T-cell (primary cell): ENCODE measurements at regions not wholly inside any gene's neighbourhood (a gene's known extent, or its start where the extent isn't known, plus 50 kb on each side); places are given as distances from the start of the nearest gene placed in this dataset.

ENCODE experiments used
- ATAC-seq, 4 experiments: fragments of 200-7000 bp in 3 of 4; fragments of 150-1000 bp in 1 of 4; cut with Tn5 transposase; replicated peaks in 1 of 4; 1 replicate in 3 of 4; 2 replicates in 1 of 4; pipeline ENCODE4 v1.10.0; 2021; ENCODE audit warnings: moderate library complexity in 3 of 4, mild to moderate bottlenecking in 2 of 4, moderate number of reproducible peaks in 1 of 4
- CTCF ChIA-PET, 2 donors: fragments of 300-600 bp; sonication (Branson Sonifier 250); formaldehyde crosslinking; loops; one replicate each; lab custom pipeline; 2022; ENCODE audit warnings: antibody characterized with exemption in 2 of 2; lab: Charles Lee
- POLR2A ChIA-PET, 2 donors: fragments of 300-600 bp; sonication (Branson Sonifier 250); formaldehyde crosslinking; loops; one replicate each; lab custom pipeline; 2022; ENCODE audit warnings: antibody characterized with exemption in 2 of 2; lab: Charles Lee
- DNase-seq, 35 experiments: peaks; one replicate each; pipeline versions ENCODE4 v3.0.0 to v3.0.0-alpha.2; 2013 to 2023
- H3K27ac ChIP-seq: one replicate; pipeline ENCODE4 v1.5.1; 2013; ENCODE audit warnings: low read length
- H3K27me3 ChIP-seq, 2 experiments: replicated peaks in 1 of 2; 1 replicate in 1 of 2; 2 replicates in 1 of 2; pipeline versions ENCODE4 v1.6.1 to v1.7.0; 2013; ENCODE audit warnings: low read length in 1 of 2, mixed read lengths in 1 of 2; ENCODE audit not compliant: control insufficient read depth in 2 of 2, insufficient read depth in 2 of 2; ENCODE audit errors: extremely low read depth in 1 of 2
- H3K36me3 ChIP-seq, 2 donors: 1 replicate in 1 of 2; 2 replicates in 1 of 2; pipeline versions ENCODE4 v1.6.1 to v1.7.0; 2013; ENCODE audit warnings: low read length in 1 of 2; ENCODE audit not compliant: control insufficient read depth in 2 of 2, insufficient read depth in 1 of 2; ENCODE audit errors: extremely low read depth in 1 of 2
- H3K4me1 ChIP-seq, 2 experiments: 1 replicate in 1 of 2; 2 replicates in 1 of 2; pipeline versions ENCODE4 v1.6.1 to v1.7.0; 2013; ENCODE audit warnings: low read length in 2 of 2, mixed read lengths in 1 of 2; ENCODE audit not compliant: insufficient read depth in 2 of 2, control insufficient read depth in 1 of 2; ENCODE audit errors: extremely low read depth in 1 of 2
- H3K4me3 ChIP-seq, 2 donors: 1 replicate in 1 of 2; 2 replicates in 1 of 2; pipeline versions ENCODE4 v1.5.1 to v1.7.0; 2013; ENCODE audit warnings: mild to moderate bottlenecking in 2 of 2, low read length in 1 of 2, moderate library complexity in 1 of 2; ENCODE audit not compliant: control insufficient read depth in 1 of 2; ENCODE audit errors: extremely low read depth in 1 of 2
- H3K9me3 ChIP-seq: 2 replicates; pipeline ENCODE4 v1.7.0; 2013
- H3K27ac Mint-ChIP-seq, 2 donors: one replicate each; pipeline ENCODE4 v1.8.0; 2020 to 2021; ENCODE audit warnings: mild to moderate bottlenecking in 2 of 2, mixed read lengths in 2 of 2
- H3K27me3 Mint-ChIP-seq, 2 donors: one replicate each; pipeline ENCODE4 v1.8.0; 2021 to 2022; ENCODE audit warnings: mixed read lengths in 2 of 2
- H3K36me3 Mint-ChIP-seq: one replicate; pipeline ENCODE4 v1.8.0; 2021; ENCODE audit warnings: mixed read lengths
- H3K4me1 Mint-ChIP-seq, 3 donors: one replicate each; pipeline ENCODE4 v1.8.0; 2020 to 2022; ENCODE audit warnings: mixed read lengths in 3 of 3, mild to moderate bottlenecking in 1 of 3
- H3K4me3 Mint-ChIP-seq, 3 donors: one replicate each; pipeline ENCODE4 v1.8.0; 2020 to 2022; ENCODE audit warnings: mild to moderate bottlenecking in 3 of 3, mixed read lengths in 3 of 3, moderate library complexity in 3 of 3
- H3K9me3 Mint-ChIP-seq, 3 donors: one replicate each; pipeline ENCODE4 v1.8.0; 2020 to 2022; ENCODE audit warnings: mixed read lengths in 3 of 3
- WGBS: methylation state at CpG from one replicate; pipeline ENCODE4 v1.1.5; 2013; ENCODE audit warnings: missing lambda C conversion rate; ENCODE audit not compliant: insufficient coverage; 5-methylcytosine and 5-hydroxymethylcytosine counted together

DNA sequence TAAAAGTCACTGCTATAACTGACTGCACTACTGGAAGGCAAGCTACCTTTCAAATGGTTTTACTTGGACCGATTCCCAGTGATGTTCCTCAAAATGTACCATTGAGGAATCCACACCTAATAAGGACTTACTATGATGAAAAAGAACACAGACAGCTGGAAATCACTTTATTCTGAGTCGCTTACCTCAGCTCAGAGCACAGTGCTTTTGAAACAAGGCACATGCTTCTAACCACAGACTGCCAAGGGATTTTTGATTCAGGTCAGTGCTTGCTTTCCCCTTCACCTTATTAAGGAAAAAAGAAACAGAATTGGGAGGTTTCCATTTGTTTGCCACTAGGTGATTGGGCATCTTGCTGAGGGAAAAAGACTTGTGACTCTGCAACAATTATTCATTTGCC is 707.5 kb upstream of the FSHR start:
- no peak overlapping the region for H3K27ac Mint-ChIP-seq
- no peaks in the 10 kb centered on the region for H3K9me3 ChIP-seq
- ATAC-seq (no peak), DNase-seq (no peak)
- peaks cover 0 to 8% (median 0%) of the 10 kb centered on the region in 3 donors for H3K9me3 Mint-ChIP-seq
- H3K4me1 Mint-ChIP-seq, result no peaks in the 10 kb centered on the region
- no peak overlapping the region for H3K4me3 Mint-ChIP-seq
- H3K27me3 ChIP-seq, result no peaks in the 10 kb centered on the region
- H3K36me3 Mint-ChIP-seq, result no peaks in the 10 kb centered on the region
- ChIA-PET CTCF (no interaction called here), POLR2A (interaction anchor here in 1 of 2 donors (0.6 kb wide), 1 partner anchor 658 kb away, joined by 3 read pairs; no protein-coding TSS in a partner anchor)
- no peak overlapping the region for H3K27ac ChIP-seq
- H3K4me1 ChIP-seq, result no peaks in the 10 kb centered on the region
- no peaks in the 10 kb centered on the region for H3K27me3 Mint-ChIP-seq
- 17% methylated on average over 1 of the region's 2 CpGs for WGBS
- no peaks in the 10 kb centered on the region for H3K36me3 ChIP-seq
- no peak overlapping the region for H3K4me3 ChIP-seq

DNA sequence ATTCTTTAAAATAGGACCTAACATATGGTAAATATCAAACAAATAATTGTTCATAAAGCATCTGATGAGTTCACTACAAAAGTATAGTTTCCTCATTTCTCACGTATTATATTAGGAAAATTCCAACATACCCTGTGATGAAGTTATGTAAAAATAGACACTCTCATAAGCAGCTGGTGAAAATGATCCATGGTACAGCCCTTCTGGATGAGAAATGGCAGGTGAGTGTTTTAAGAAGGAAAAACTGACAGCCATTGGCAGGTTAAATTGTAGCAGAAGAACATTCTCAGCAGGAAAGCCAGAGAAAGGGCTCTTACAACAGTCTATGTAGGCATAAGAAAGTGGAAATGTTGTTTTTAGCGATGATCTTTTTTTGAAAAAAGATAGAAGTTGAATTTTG is 706.5 kb upstream of the FSHR start:
- H3K9me3 Mint-ChIP-seq, result peaks cover 0 to 7% (median 3%) of the 10 kb centered on the region in 3 donors
- no peaks in the 10 kb centered on the region for H3K4me1 ChIP-seq
- POLR2A ChIA-PET, result no interaction called here

DNA sequence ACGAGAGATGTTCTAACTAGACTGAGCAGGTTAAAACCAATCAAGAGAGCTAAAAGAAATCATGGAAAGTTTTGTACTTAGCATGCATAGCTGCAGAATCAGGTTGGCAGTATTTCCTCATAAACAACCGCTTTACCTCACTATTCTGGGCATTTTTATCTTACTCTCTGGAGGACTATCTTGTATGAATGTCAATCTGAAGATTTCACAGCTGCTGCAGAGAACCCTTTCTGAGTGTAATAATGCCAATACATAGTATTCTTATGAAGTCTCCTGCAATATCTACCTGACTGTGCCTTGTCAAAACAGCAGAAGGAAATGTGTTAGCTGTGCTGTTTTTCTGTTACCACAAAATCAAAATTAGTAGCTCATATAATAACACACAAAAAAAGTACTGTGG is 705.9 kb upstream of the FSHR start:
- H3K36me3 ChIP-seq, result no peaks in the 10 kb centered on the region
- H3K27ac ChIP-seq, result no peak overlapping the region
- ChIA-PET POLR2A (no interaction called here), CTCF (no interaction called here)
- H3K4me1 Mint-ChIP-seq, result no peaks in the 10 kb centered on the region
- H3K4me3 ChIP-seq, result no peak overlapping the region
- no peak overlapping the region for H3K27ac Mint-ChIP-seq
- no peak for DNase-seq
- H3K4me3 Mint-ChIP-seq, result no peak overlapping the region
- no CpG with 5 or more reads among the region's 2 CpGs for WGBS
- no peaks in the 10 kb centered on the region for H3K4me1 ChIP-seq
- no peaks in the 10 kb centered on the region for H3K27me3 ChIP-seq
- no peaks in the 10 kb centered on the region for H3K9me3 ChIP-seq
- no peaks in the 10 kb centered on the region for H3K27me3 Mint-ChIP-seq
- no peaks in the 10 kb centered on the region for H3K36me3 Mint-ChIP-seq
- no peak for ATAC-seq
- peaks cover 0 to 7% (median 3%) of the 10 kb centered on the region in 3 donors for H3K9me3 Mint-ChIP-seq

More for the DNA sequence above, 706.5 kb upstream of the FSHR start:
- H3K4me3 ChIP-seq, result no peak overlapping the region
- H3K4me3 Mint-ChIP-seq, result no peak overlapping the region
- no peaks in the 10 kb centered on the region for H3K9me3 ChIP-seq
- ATAC-seq, result no peak
- no peaks in the 10 kb centered on the region for H3K4me1 Mint-ChIP-seq
- no peaks in the 10 kb centered on the region for H3K36me3 Mint-ChIP-seq
- no peaks in the 10 kb centered on the region for H3K27me3 Mint-ChIP-seq
- no peaks in the 10 kb centered on the region for H3K27me3 ChIP-seq
- no peak overlapping the region for H3K27ac Mint-ChIP-seq
- H3K36me3 ChIP-seq, result no peaks in the 10 kb centered on the region
- no peak overlapping the region for H3K27ac ChIP-seq
- WGBS, result 75% methylated on average over 1 of the region's 2 CpGs
- no peak for DNase-seq
- CTCF ChIA-PET, result no interaction called here

DNA sequence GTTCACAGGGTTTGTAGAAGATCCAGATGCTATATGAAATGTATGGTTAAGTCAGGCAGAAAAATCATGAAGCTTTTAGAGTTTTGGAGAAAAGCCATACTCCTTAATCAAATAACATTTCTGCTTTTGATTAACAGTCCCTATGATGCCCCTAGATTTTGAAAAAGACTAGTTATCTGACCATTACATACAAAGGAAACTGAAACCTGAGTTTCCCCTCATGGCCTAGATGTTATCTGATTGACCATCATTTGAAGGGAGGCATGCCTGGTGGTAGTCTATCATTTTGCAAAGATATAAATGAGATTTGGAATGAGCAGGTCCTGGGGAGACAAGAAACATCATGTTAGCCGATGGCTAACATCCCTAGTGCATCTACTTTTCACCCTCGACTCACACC is 704.3 kb upstream of the FSHR start:
- CTCF ChIA-PET, result no interaction called here
- H3K36me3 ChIP-seq, result no peaks in the 10 kb centered on the region
- Mint-ChIP-seq H3K27ac (no peak overlapping the region), H3K36me3 (no peaks in the 10 kb centered on the region), H3K27me3 (no peaks in the 10 kb centered on the region), H3K9me3 (peaks cover 0 to 7% (median 5%) of the 10 kb centered on the region in 3 donors), H3K4me3 (no peak overlapping the region), H3K4me1 (no peaks in the 10 kb centered on the region)
- H3K9me3 ChIP-seq, result no peaks in the 10 kb centered on the region
- no peaks in the 10 kb centered on the region for H3K27me3 ChIP-seq
- no peak overlapping the region for H3K4me3 ChIP-seq
- POLR2A ChIA-PET, result no interaction called here
- WGBS, result no CpG with 5 or more reads among the region's 2 CpGs
- ATAC-seq (no peak), DNase-seq (no peak)
- no peak overlapping the region for H3K27ac ChIP-seq
- no peaks in the 10 kb centered on the region for H3K4me1 ChIP-seq

DNA sequence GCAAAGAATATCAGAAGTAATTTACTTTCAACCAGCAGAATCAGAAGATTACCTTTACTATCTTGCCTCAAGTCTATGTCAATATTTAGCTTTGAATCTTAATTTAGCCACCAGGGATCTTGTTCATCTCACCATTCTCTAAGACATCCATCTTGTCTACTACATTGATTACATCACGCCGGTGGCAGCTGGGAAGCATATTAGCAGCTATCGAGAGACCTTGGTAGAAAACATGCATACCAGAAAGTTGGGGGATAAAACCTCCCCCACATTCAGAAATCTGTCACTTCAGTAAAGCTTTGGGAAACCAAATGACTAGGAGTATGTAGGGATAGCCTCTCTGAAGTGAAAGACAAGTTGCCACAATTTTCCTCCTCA is 703.8 kb upstream of the FSHR start:
- no peaks in the 10 kb centered on the region for H3K9me3 ChIP-seq
- ATAC-seq (no peak), DNase-seq (no peak)
- H3K27me3 ChIP-seq, result no peaks in the 10 kb centered on the region
- POLR2A ChIA-PET, result no interaction called here
- Mint-ChIP-seq H3K36me3 (no peaks in the 10 kb centered on the region), H3K4me1 (no peaks in the 10 kb centered on the region), H3K27me3 (no peaks in the 10 kb centered on the region), H3K9me3 (peaks cover 0 to 11% (median 7%) of the 10 kb centered on the region in 3 donors), H3K27ac (no peak overlapping the region), H3K4me3 (no peak overlapping the region)
- no peak overlapping the region for H3K4me3 ChIP-seq
- 100% methylated on average over 1 of the region's 3 CpGs for WGBS
- CTCF ChIA-PET, result no interaction called here
- no peaks in the 10 kb centered on the region for H3K4me1 ChIP-seq
- no peaks in the 10 kb centered on the region for H3K36me3 ChIP-seq
- H3K27ac ChIP-seq, result no peak overlapping the region

DNA sequence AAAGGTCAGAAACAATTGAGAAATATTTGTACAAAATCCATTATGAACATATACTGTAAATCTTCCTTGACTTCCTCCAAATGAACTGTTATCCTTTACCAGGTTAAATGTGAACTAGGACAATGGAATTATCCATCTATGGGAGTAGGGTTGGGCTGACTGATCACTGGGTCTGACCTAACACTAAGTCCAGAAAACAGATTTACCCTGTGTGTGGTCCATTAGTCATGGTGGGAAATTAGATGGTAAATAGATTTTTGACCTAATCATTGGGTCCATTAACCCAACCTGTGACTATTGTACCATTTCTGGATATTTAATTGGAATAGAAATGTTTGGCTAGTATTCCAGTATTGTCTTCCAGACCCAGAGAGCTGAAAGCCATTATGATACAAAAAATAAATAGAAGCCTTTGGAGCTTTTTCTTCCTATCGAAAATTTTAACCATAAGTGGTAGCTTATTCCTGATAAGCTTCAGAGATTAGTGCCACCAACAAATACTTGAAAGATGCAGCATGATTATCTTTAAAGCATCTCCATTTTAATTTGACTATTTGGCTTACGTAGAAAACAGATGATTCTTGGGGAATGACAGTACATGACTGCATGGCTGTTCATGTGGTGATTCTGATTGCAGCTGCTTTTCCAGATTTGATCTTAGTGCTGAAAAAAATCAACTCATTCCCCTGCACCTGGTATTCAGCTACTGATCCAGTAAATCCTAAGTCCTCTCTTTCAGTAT is 703.2 kb upstream of the FSHR start:
- ATAC-seq (no peak), DNase-seq (no peak)
- H3K36me3 Mint-ChIP-seq, result no peaks in the 10 kb centered on the region
- Histone ChIP-seq H3K4me3 (no peak overlapping the region), H3K9me3 (no peaks in the 10 kb centered on the region), H3K4me1 (no peaks in the 10 kb centered on the region), H3K36me3 (no peaks in the 10 kb centered on the region), H3K27me3 (no peaks in the 10 kb centered on the region), H3K27ac (no peak overlapping the region)
- no peak overlapping the region for H3K4me3 Mint-ChIP-seq
- ChIA-PET CTCF (no interaction called here), POLR2A (no interaction called here)
- peaks cover 0 to 11% (median 7%) of the 10 kb centered on the region in 3 donors for H3K9me3 Mint-ChIP-seq
- WGBS, result no CpG with 5 or more reads among the region's 2 CpGs
- no peak overlapping the region for H3K27ac Mint-ChIP-seq
- H3K27me3 Mint-ChIP-seq, result no peaks in the 10 kb centered on the region
- no peaks in the 10 kb centered on the region for H3K4me1 Mint-ChIP-seq
